Liver (tissue), 8 donors: ENCODE measurements at regions not wholly inside any gene's neighbourhood (a gene's known extent, or its start where the extent isn't known, plus 50 kb on each side); places are given as distances from the start of the nearest gene placed in this dataset.

ENCODE experiments used
- DNase-seq: peaks from one replicate; pipeline ENCODE4 v3.0.0-alpha.2; 2017; ENCODE audit warnings: low spot score
- H3K27ac ChIP-seq, 2 donors: one replicate each; pipeline ENCODE4 v1.7.0; 2013; ENCODE audit warnings: inconsistent platforms in 2 of 2, low read length in 2 of 2, control low read depth in 1 of 2, low read depth in 1 of 2, mild to moderate bottlenecking in 1 of 2
- H3K27me3 ChIP-seq, 4 donors: one replicate each; pipeline versions ENCODE4 v1.6.1 to v1.7.0; 2013; ENCODE audit warnings: low read length in 3 of 4, inconsistent platforms in 1 of 4, mild to moderate bottlenecking in 1 of 4, moderate library complexity in 1 of 4; ENCODE audit not compliant: control insufficient read depth in 4 of 4, insufficient read depth in 4 of 4
- H3K36me3 ChIP-seq, 4 donors: one replicate each; pipeline versions ENCODE4 v1.6.1 to v1.7.0; 2013; ENCODE audit warnings: low read length in 3 of 4, mild to moderate bottlenecking in 3 of 4, low read depth in 1 of 4, moderate library complexity in 1 of 4; ENCODE audit not compliant: control insufficient read depth in 4 of 4, insufficient read depth in 3 of 4
- H3K4me1 ChIP-seq, 4 donors: one replicate each; pipeline versions ENCODE4 v1.6.1 to v1.7.0; 2013; ENCODE audit warnings: low read length in 3 of 4, mild to moderate bottlenecking in 3 of 4, moderate library complexity in 1 of 4; ENCODE audit not compliant: control insufficient read depth in 4 of 4, insufficient read depth in 4 of 4
- H3K4me3 ChIP-seq, 3 donors: one replicate each; pipeline versions ENCODE4 v1.6.1 to v1.7.0; 2013; ENCODE audit warnings: low read length in 3 of 3, control low read depth in 1 of 3, low read depth in 1 of 3, mild to moderate bottlenecking in 1 of 3
- H3K9ac ChIP-seq, 2 donors: one replicate each; pipeline ENCODE4 v1.7.0; 2013; ENCODE audit warnings: low read length in 2 of 2, mild to moderate bottlenecking in 2 of 2, moderate library complexity in 2 of 2, control low read depth in 1 of 2, low read depth in 1 of 2
- H3K9me3 ChIP-seq, 4 donors: one replicate each; pipeline versions ENCODE4 v1.6.1 to v1.7.0; 2013; ENCODE audit warnings: low read length in 3 of 4; ENCODE audit not compliant: control insufficient read depth in 4 of 4
- CTCF ChIP-seq: fragments of 150-350 bp; IDR thresholded peaks from 2 replicates; pipeline ENCODE4 v1.5.1; 2017; ENCODE audit warnings: improper control_type of control experiment, low read depth, low read length; ENCODE audit not compliant: missing input control
- EGR1 ChIP-seq, 2 donors: IDR thresholded peaks; 2 replicates each; pipeline ENCODE4 v1.6.1; 2016 to 2018; ENCODE audit warnings: antibody characterized with exemption in 2 of 2, low read depth in 2 of 2
- FOXA1 ChIP-seq: IDR thresholded peaks from 2 replicates; pipeline ENCODE4 v1.6.1; 2016; ENCODE audit warnings: antibody characterized with exemption
- FOXA2 ChIP-seq: IDR thresholded peaks from 2 replicates; pipeline ENCODE4 v1.6.1; 2016; ENCODE audit warnings: antibody characterized with exemption
- GABPA ChIP-seq, 2 donors: IDR thresholded peaks in 1 of 2; conservative IDR thresholded peaks in 1 of 2; 2 replicates each; pipeline ENCODE4 v1.6.1; 2016; ENCODE audit warnings: antibody characterized with exemption in 2 of 2, mild to moderate bottlenecking in 1 of 2, moderate library complexity in 1 of 2
- HNF4A ChIP-seq, 2 donors: conservative IDR thresholded peaks; 2 replicates each; pipeline ENCODE4 v1.6.1; 2016; ENCODE audit warnings: antibody characterized with exemption in 2 of 2, mild to moderate bottlenecking in 2 of 2
- HNF4G ChIP-seq: IDR thresholded peaks from 2 replicates; pipeline ENCODE4 v1.6.1; 2016; ENCODE audit warnings: antibody characterized with exemption
- JUND ChIP-seq, 2 donors: IDR thresholded peaks; 2 replicates each; pipeline ENCODE4 v1.6.1; 2016; ENCODE audit warnings: antibody characterized with exemption in 2 of 2
- MAX ChIP-seq: IDR thresholded peaks from 2 replicates; pipeline ENCODE4 v1.6.1; 2016; ENCODE audit warnings: antibody characterized with exemption
- NR2F2 ChIP-seq: IDR thresholded peaks from 2 replicates; pipeline ENCODE4 v1.6.1; 2016; ENCODE audit warnings: antibody characterized with exemption
- RAD21 ChIP-seq, 2 donors: IDR thresholded peaks; 2 replicates each; pipeline ENCODE4 v1.6.1; 2016; ENCODE audit warnings: antibody characterized with exemption in 2 of 2, mild to moderate bottlenecking in 2 of 2
- REST ChIP-seq: IDR thresholded peaks from 2 replicates; pipeline ENCODE4 v1.6.1; 2016; ENCODE audit warnings: antibody characterized with exemption, mild to moderate bottlenecking
- RXRA ChIP-seq, 2 donors: IDR thresholded peaks; 2 replicates each; pipeline ENCODE4 v1.6.1; 2017 to 2018; ENCODE audit warnings: antibody characterized with exemption in 2 of 2, mild to moderate bottlenecking in 1 of 2
- SP1 ChIP-seq: IDR thresholded peaks from 2 replicates; pipeline ENCODE4 v1.6.1; 2018; ENCODE audit warnings: antibody characterized with exemption, mild to moderate bottlenecking
- TAF1 ChIP-seq: conservative IDR thresholded peaks from 2 replicates; pipeline ENCODE4 v1.6.1; 2016; ENCODE audit warnings: antibody characterized with exemption, mild to moderate bottlenecking
- YY1 ChIP-seq: IDR thresholded peaks from 2 replicates; pipeline ENCODE4 v1.6.1; 2016; ENCODE audit warnings: antibody characterized with exemption, mild to moderate bottlenecking
- WGBS: extraction: QIAGEN DNeasy Blood & Tissue Kit; methylation state at CpG from one replicate; pipeline ENCODE4 v1.1.7; 2013; 5-methylcytosine and 5-hydroxymethylcytosine counted together
- TF ChIP-seq, protein P1 (sequence below): IDR thresholded peaks from 2 replicates; pipeline ENCODE4 v1.6.1; 2016; ENCODE audit warnings: antibody characterized with exemption
- TF ChIP-seq, protein P2 (sequence below): IDR thresholded peaks from 2 replicates; pipeline ENCODE4 v1.6.1; 2016; ENCODE audit warnings: antibody characterized with exemption
- donor health status: healthy.
- donor health status: healthy.
- donor health status: healthy.
- donor health status: healthy.
- donor health status: healthy.

GRCh38 chr6:142642651-142643050 is 302.3 kb downstream of the HIVEP2 start:
- TF ChIP-seq SP1, result no peak
- TF ChIP-seq GABPA (IDR thresholded peaks at IDR 0.05 in 1 of 2, conservative IDR thresholded peaks at IDR 0.05 in 1 of 2), result no peak
- no peak for TF ChIP-seq RAD21 (IDR thresholded peaks at IDR 0.05)
- TF ChIP-seq, protein P1, sequence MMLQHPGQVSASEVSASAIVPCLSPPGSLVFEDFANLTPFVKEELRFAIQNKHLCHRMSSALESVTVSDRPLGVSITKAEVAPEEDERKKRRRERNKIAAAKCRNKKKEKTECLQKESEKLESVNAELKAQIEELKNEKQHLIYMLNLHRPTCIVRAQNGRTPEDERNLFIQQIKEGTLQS, result no peak
- no peak for TF ChIP-seq RXRA (IDR thresholded peaks at IDR 0.05)
- Histone ChIP-seq H3K4me3 (no peak overlapping the region), H3K27me3 (no peaks in the 10 kb centered on the region), H3K4me1 (peaks cover 0 to 2% (median 0%) of the 10 kb centered on the region in 4 donors), H3K9ac (no peak overlapping the region), H3K36me3 (no peaks in the 10 kb centered on the region), H3K9me3 (no peaks in the 10 kb centered on the region), H3K27ac (no peak overlapping the region)
- WGBS, result 94% methylated on average over 1 of the region's 1 CpG
- no peak for DNase-seq

DNA sequence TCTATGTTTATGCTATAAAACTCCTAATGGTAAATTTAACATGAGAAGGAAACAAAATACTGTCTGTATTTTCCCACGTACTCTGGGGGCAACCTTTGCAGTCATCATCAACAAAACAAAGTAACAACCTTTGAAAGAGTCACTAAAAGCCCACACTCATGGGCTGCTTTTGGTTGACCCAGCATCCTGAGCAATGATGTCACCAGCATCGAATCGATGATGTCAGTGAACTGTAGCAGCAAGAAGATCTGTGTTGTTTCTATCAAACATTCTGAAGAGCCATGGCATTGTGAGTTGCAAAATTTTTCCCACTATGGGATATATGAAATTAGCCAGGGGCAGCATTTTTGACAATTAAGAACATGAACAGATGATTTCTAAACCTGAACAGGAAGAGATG is 300.1 kb downstream of the HIVEP2 start:
- Histone ChIP-seq H3K36me3 (no peaks in the 10 kb centered on the region), H3K27ac (no peak overlapping the region), H3K4me1 (peaks cover 0 to 7% (median 0%) of the 10 kb centered on the region in 4 donors), H3K9me3 (no peaks in the 10 kb centered on the region), H3K9ac (no peak overlapping the region), H3K4me3 (no peak overlapping the region), H3K27me3 (no peaks in the 10 kb centered on the region)
- 87% methylated on average over 3 of the region's 3 CpGs for WGBS
- no peak for DNase-seq
- TF ChIP-seq NR2F2 (no peak), FOXA1 (no peak), HNF4G (no peak), EGR1 (IDR thresholded peaks at IDR 0.05; ENCODE audit: low read depth in 2 of 2) (no peak), MAX (no peak), TAF1 (no peak), GABPA (IDR thresholded peaks at IDR 0.05 in 1 of 2, conservative IDR thresholded peaks at IDR 0.05 in 1 of 2) (no peak), YY1 (no peak), CTCF (no peak), SP1 (no peak), REST (no peak), RAD21 (IDR thresholded peaks at IDR 0.05) (no peak), JUND (IDR thresholded peaks at IDR 0.05) (no peak), RXRA (IDR thresholded peaks at IDR 0.05) (no peak), FOXA2 (no peak), HNF4A (conservative IDR thresholded peaks at IDR 0.05) (no peak)
- TF ChIP-seq, protein P1, result no peak
- TF ChIP-seq, protein P2, sequence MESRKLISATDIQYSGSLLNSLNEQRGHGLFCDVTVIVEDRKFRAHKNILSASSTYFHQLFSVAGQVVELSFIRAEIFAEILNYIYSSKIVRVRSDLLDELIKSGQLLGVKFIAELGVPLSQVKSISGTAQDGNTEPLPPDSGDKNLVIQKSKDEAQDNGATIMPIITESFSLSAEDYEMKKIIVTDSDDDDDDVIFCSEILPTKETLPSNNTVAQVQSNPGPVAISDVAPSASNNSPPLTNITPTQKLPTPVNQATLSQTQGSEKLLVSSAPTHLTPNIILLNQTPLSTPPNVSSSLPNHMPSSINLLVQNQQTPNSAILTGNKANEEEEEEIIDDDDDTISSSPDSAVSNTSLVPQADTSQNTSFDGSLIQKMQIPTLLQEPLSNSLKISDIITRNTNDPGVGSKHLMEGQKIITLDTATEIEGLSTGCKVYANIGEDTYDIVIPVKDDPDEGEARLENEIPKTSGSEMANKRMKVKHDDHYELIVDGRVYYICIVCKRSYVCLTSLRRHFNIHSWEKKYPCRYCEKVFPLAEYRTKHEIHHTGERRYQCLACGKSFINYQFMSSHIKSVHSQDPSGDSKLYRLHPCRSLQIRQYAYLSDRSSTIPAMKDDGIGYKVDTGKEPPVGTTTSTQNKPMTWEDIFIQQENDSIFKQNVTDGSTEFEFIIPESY, result no peak
